Brain microvascular endothelial cell (primary cell): ENCODE measurements at regions not wholly inside any gene's neighbourhood (a gene's known extent, or its start where the extent isn't known, plus 50 kb on each side); places are given as distances from the start of the nearest gene placed in this dataset.

Experiments used
- DNase-seq: peaks from one replicate; pipeline ENCODE4 v3.0.0-alpha.2; 2020
- H3K27ac ChIP-seq: fragments of 250-450 bp; sonication (Bioruptor Pico); 2 replicates; pipeline ENCODE4 v1.5.1; 2020; ENCODE audit warnings: mild to moderate bottlenecking, moderate library complexity
- H3K27me3 ChIP-seq: fragments of 250-450 bp; sonication (Bioruptor Pico); replicated peaks from 2 replicates; pipeline ENCODE4 v1.5.1; 2020; ENCODE audit warnings: mild to moderate bottlenecking
- H3K36me3 ChIP-seq: fragments of 250-450 bp; sonication (Bioruptor Pico); replicated peaks from 2 replicates; pipeline ENCODE4 v1.5.1; 2020; ENCODE audit warnings: mild to moderate bottlenecking
- H3K4me3 ChIP-seq: 2 replicates; pipeline ENCODE4 v1.5.1; 2011; ENCODE audit warnings: low read depth, mild to moderate bottlenecking, control low read depth, low read length, moderate library complexity
- CTCF ChIP-seq: IDR thresholded peaks from 2 replicates; pipeline ENCODE4 v1.5.1; 2011; ENCODE audit warnings: low read depth, mild to moderate bottlenecking, moderate library complexity, low read length, control low read depth, inconsistent platforms; ENCODE audit errors: missing control alignments
- in situ Hi-C: cut with HindIII; loops from 2 replicates; pipeline ENCODE4 v1.10.0; 2017; ENCODE audit warnings: low sequenced_read_pairs, low pct_ligation_motif_present

DNA sequence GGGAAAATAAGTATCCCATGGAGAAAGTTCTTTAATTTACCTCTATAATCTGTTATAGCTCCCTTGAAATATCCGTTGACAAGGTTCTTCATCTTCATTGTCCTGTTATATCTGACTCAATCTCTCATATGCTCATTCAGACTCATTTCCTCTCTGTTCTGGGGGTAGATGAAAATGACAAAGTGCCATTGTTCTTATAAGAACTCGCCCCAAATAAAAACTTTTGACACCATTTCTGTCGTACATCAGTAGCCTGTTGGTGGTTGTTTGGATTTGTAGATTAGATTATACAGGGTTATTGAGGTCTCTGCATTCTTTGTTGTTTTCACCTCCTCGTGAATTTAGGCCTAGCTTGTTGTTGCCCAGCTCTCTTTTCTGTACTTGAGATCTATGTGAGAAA, 55.2 kb upstream of the IPO9 start:
- H3K4me3 ChIP-seq, result no peak overlapping the region
- in situ Hi-C loops, result no loop called here
- H3K27ac ChIP-seq, result peak overlapping the region; percentile 91
- H3K27me3 ChIP-seq, result no peaks in the 10 kb centered on the region
- TF ChIP-seq CTCF, result no peak
- no peak for DNase-seq
- peaks cover 7% of the 10 kb centered on the region for H3K36me3 ChIP-seq

- peak; percentile 68 for DNase-seq
- H3K27ac ChIP-seq, result peak overlapping the region; percentile 91
- no peak for TF ChIP-seq CTCF
- H3K4me3 ChIP-seq, result no peak overlapping the region
- no peaks in the 10 kb centered on the region for H3K27me3 ChIP-seq
- in situ Hi-C loops, result no loop called here
- H3K36me3 ChIP-seq, result peaks cover 7% of the 10 kb centered on the region
These were observed 54.6 kb upstream of the IPO9 start for GRCh38 chr1:201774224-201774982.

DNA sequence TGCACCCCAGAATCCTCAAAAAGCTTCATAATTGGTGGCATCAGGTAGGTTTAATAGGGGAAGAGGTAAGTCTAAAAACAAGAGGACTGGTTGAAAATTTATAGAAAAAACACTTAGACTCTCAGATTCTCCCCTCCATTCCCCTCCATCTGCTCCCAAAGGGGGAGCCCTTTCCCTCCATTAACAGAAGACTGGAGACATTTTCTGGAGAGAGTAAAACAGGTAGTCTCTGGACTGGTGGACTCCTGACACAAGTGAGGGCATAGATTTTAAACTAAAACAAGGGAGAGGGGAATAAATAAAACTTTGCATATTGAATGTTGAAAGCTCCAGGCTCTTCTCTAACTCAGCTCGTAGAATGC, 54.0 kb upstream of the IPO9 start:
- H3K27me3 ChIP-seq, result no peaks in the 10 kb centered on the region
- H3K27ac ChIP-seq, result peak overlapping the region; percentile 91
- peak; percentile 50 for TF ChIP-seq CTCF
- no peak overlapping the region for H3K4me3 ChIP-seq
- no peak for DNase-seq
- in situ Hi-C loops, result no loop called here
- peaks cover 7% of the 10 kb centered on the region for H3K36me3 ChIP-seq

GRCh38 chr1:201775380-201775779, 53.6 kb upstream of the IPO9 start:
- in situ Hi-C loops, result no loop called here
- peak overlapping the region; percentile 91 for H3K27ac ChIP-seq
- no peak overlapping the region for H3K4me3 ChIP-seq
- DNase-seq, result no peak
- no peaks in the 10 kb centered on the region for H3K27me3 ChIP-seq
- H3K36me3 ChIP-seq, result peaks cover 10% of the 10 kb centered on the region
- TF ChIP-seq CTCF, result no peak

DNA sequence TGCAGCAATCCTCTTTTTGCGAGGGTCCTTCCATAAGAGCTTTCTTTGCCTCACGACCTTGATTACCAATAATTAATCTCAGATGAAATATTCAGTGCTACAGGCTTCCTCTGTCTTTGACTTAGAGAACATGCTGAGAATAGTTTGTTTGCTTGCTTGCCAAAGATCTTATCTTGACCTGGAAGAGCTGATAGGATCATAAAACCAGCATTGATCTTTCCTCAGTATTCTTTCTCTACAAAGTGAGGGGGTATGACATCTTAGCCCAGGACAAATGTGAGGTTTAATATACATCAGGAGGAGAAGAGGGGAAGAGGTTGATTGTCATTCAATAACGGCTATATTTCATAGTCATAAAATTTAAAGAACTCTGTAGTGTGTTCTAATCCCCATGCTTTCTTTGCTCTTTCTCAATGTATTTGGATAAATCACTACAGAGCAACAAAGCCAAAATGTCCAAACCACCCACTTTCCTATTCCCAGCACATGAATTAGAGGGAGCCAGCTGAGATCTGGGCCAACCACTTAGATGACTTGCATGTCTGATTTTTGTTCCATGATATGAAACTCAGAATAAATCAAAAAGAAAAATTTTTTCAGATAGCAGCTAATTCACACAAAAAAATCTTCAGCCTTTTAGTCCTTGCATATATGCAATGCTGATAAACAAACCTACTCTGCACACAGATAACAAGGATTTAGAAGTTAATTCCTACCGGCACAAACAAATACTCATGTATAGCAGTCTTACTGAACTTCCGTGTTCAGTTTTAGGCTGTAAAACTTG, 50.5 kb upstream of the IPO9 start:
- Histone ChIP-seq H3K4me3 (no peak overlapping the region), H3K27me3 (no peaks in the 10 kb centered on the region), H3K36me3 (peaks cover 41% of the 10 kb centered on the region), H3K27ac (peak overlapping the region; percentile 45)
- in situ Hi-C loops, result no loop called here
- no peak for DNase-seq
- TF ChIP-seq CTCF, result no peak
